ENCODE measurements at regions not wholly inside any gene's neighbourhood (a gene's known extent, or its start where the extent isn't known, plus 50 kb on each side); places are given as distances from the start of the nearest gene placed in this dataset.

- Histone ChIP-seq H3K9me3 (ENCODE audit: control insufficient read depth in 2 of 3, insufficient read depth in 1 of 3, low read length in 3 of 3) (peaks cover 0 to 5% (median 0%) of the 10 kb centered on the region in 3 donors), H3K4me1 (ENCODE audit: control insufficient read depth in 2 of 3, insufficient read depth in 2 of 3, low read depth in 1 of 3, low read length in 3 of 3) (peaks cover 0 to 4% (median 0%) of the 10 kb centered on the region in 3 donors), H3K36me3 (ENCODE audit: control insufficient read depth in 2 of 3, insufficient read depth in 3 of 3, low read length in 3 of 3) (peaks cover 0 to 2% (median 0%) of the 10 kb centered on the region in 3 donors), H3K4me3 (ENCODE audit: low read length in 3 of 3) (no peak overlapping the region), H3K9ac (ENCODE audit: low read length in 3 of 3) (no peak overlapping the region), H3K27me3 (ENCODE audit: control insufficient read depth, insufficient read depth, low read length) (no peaks in the 10 kb centered on the region), H3K27ac (ENCODE audit: low read depth in 2 of 2, low read length in 2 of 2) (no peak overlapping the region)
- FAIRE-seq (no peak), DNase-seq (no peak)
- intact Hi-C loops (cut with DNase I) = no loop called here
- TF ChIP-seq CTCF (IDR thresholded peaks at IDR 0.05; ENCODE audit: borderline replicate concordance, extremely low read depth, insufficient read depth) = no peak
Measured at GRCh38 chr18:39802648-39803229, 2152.3 kb upstream of the PIK3C3 start.

DNA sequence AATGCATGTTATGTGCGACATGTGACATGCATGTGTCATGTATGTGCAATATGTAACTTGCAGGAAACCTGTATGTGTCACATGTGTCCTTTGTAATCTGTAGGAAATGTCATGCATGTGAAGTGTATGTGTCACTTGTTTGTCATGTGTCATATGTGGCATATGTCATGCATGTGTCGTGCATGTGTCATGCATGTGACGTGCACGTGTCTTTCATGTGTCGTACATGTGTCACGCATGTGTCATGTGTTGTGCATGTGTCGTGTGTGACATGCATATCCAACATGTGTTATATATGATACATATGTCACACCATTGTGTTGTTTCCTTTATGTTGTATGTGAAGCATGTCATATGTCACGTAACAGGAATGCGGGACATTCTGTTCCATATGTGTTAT is 2153.2 kb upstream of the PIK3C3 start:
- Histone ChIP-seq H3K4me1 (ENCODE audit: control insufficient read depth in 2 of 3, insufficient read depth in 2 of 3, low read depth in 1 of 3, low read length in 3 of 3) (peaks cover 0 to 4% (median 0%) of the 10 kb centered on the region in 3 donors), H3K27ac (ENCODE audit: low read depth in 2 of 2, low read length in 2 of 2) (no peak overlapping the region), H3K4me3 (ENCODE audit: low read length in 3 of 3) (no peak overlapping the region), H3K9ac (ENCODE audit: low read length in 3 of 3) (no peak overlapping the region), H3K36me3 (ENCODE audit: control insufficient read depth in 2 of 3, insufficient read depth in 3 of 3, low read length in 3 of 3) (peaks cover 0 to 2% (median 0%) of the 10 kb centered on the region in 3 donors), H3K27me3 (ENCODE audit: control insufficient read depth, insufficient read depth, low read length) (no peaks in the 10 kb centered on the region), H3K9me3 (ENCODE audit: control insufficient read depth in 2 of 3, insufficient read depth in 1 of 3, low read length in 3 of 3) (peaks cover 0 to 5% (median 0%) of the 10 kb centered on the region in 3 donors)
- DNase-seq = no peak
- intact Hi-C loops (cut with DNase I) = no loop called here
- no peak for TF ChIP-seq CTCF (IDR thresholded peaks at IDR 0.05; ENCODE audit: borderline replicate concordance, extremely low read depth, insufficient read depth)
- no peak for FAIRE-seq

- peak in 1 of 5 donors; percentile 34 for DNase-seq
- Histone ChIP-seq H3K27ac (ENCODE audit: low read depth in 2 of 2, low read length in 2 of 2) (no peak overlapping the region), H3K9ac (ENCODE audit: low read length in 3 of 3) (no peak overlapping the region), H3K36me3 (ENCODE audit: control insufficient read depth in 2 of 3, insufficient read depth in 3 of 3, low read length in 3 of 3) (peaks cover 0 to 2% (median 0%) of the 10 kb centered on the region in 3 donors), H3K27me3 (ENCODE audit: control insufficient read depth, insufficient read depth, low read length) (no peaks in the 10 kb centered on the region), H3K4me1 (ENCODE audit: control insufficient read depth in 2 of 3, insufficient read depth in 2 of 3, low read depth in 1 of 3, low read length in 3 of 3) (peaks cover 0 to 4% (median 0%) of the 10 kb centered on the region in 3 donors), H3K4me3 (ENCODE audit: low read length in 3 of 3) (no peak overlapping the region), H3K9me3 (ENCODE audit: control insufficient read depth in 2 of 3, insufficient read depth in 1 of 3, low read length in 3 of 3) (peaks cover 0 to 5% (median 0%) of the 10 kb centered on the region in 3 donors)
- intact Hi-C loops (cut with DNase I) = no loop called here
- no peak for TF ChIP-seq CTCF (IDR thresholded peaks at IDR 0.05; ENCODE audit: borderline replicate concordance, extremely low read depth, insufficient read depth)
- no peak for FAIRE-seq
Measured at GRCh38 chr18:39801010-39801409, 2154.0 kb upstream of the PIK3C3 start.
